GM21360 (cell line): ENCODE measurements at regions not wholly inside any gene's neighbourhood (a gene's known extent, or its start where the extent isn't known, plus 50 kb on each side); places are given as distances from the start of the nearest gene placed in this dataset.

ENCODE experiments used
- ATAC-seq: cut with Tn5 transposase; IDR thresholded peaks from one replicate; pipeline ENCODE4 v1.9.1; 2021; ENCODE audit warnings: mild to moderate bottlenecking, moderate library complexity; ENCODE audit not compliant: unreplicated experiment

GRCh38 chr1:184267747-184268146, 119.1 kb upstream of the C1orf21 start:
- ATAC-seq: no peak

GRCh38 chr1:184270556-184270955, 116.3 kb upstream of the C1orf21 start:
- ATAC-seq: no peak

GRCh38 chr1:184272175-184272866, 114.5 kb upstream of the C1orf21 start:
- no peak for ATAC-seq

- ATAC-seq: no peak
Observed at GRCh38 chr1:184276416-184276815, 110.4 kb upstream of the C1orf21 start.

GRCh38 chr1:184279911-184280458, 106.8 kb upstream of the C1orf21 start:
- ATAC-seq: no peak

GRCh38 chr1:184283999-184284398, 102.8 kb upstream of the C1orf21 start:
- no peak for ATAC-seq

GRCh38 chr1:184284900-184285299, 101.9 kb upstream of the C1orf21 start:
- no peak for ATAC-seq

- ATAC-seq: no peak
Observed at GRCh38 chr1:184285401-184286087, 101.3 kb upstream of the C1orf21 start.

GRCh38 chr1:184287001-184287400, 99.8 kb upstream of the C1orf21 start:
- ATAC-seq: no peak

- ATAC-seq: no peak
Observed at GRCh38 chr1:184289825-184290550, 96.8 kb upstream of the C1orf21 start.

GRCh38 chr1:184291701-184292100, 95.1 kb upstream of the C1orf21 start:
- ATAC-seq: no peak

- no peak for ATAC-seq
Observed at GRCh38 chr1:184292101-184292500, 94.7 kb upstream of the C1orf21 start.

- ATAC-seq: no peak
Observed at GRCh38 chr1:184294101-184294500, 92.7 kb upstream of the C1orf21 start.

- no peak for ATAC-seq
Observed at GRCh38 chr1:184296466-184297243, 90.2 kb upstream of the C1orf21 start.

- ATAC-seq: no peak
Observed at GRCh38 chr1:184297244-184297750, 89.5 kb upstream of the C1orf21 start.

GRCh38 chr1:184298440-184299405, 88.1 kb upstream of the C1orf21 start:
- ATAC-seq: no peak

GRCh38 chr1:184299406-184299790, 87.4 kb upstream of the C1orf21 start:
- no peak for ATAC-seq

- no peak for ATAC-seq
Observed at GRCh38 chr1:184299796-184300195, 87.0 kb upstream of the C1orf21 start.

- no peak for ATAC-seq
Observed at GRCh38 chr1:184300446-184300845, 86.4 kb upstream of the C1orf21 start.

- no peak for ATAC-seq
Observed at GRCh38 chr1:184301227-184301626, 85.6 kb upstream of the C1orf21 start.
